HG02610 (cell line): ENCODE measurements at regions not wholly inside any gene's neighbourhood (a gene's known extent, or its start where the extent isn't known, plus 50 kb on each side); places are given as distances from the start of the nearest gene placed in this dataset.
"Not testable (repeated sequence)": the region's sequence is repeated elsewhere in the genome, so short reads cannot be mapped to it uniquely, and the experiment has no call there.

Experiments
- ATAC-seq: cut with Tn5 transposase; IDR thresholded peaks from one replicate; pipeline ENCODE4 v1.9.1; 2021; ENCODE audit warnings: mild to moderate bottlenecking, moderate library complexity; ENCODE audit not compliant: unreplicated experiment

DNA sequence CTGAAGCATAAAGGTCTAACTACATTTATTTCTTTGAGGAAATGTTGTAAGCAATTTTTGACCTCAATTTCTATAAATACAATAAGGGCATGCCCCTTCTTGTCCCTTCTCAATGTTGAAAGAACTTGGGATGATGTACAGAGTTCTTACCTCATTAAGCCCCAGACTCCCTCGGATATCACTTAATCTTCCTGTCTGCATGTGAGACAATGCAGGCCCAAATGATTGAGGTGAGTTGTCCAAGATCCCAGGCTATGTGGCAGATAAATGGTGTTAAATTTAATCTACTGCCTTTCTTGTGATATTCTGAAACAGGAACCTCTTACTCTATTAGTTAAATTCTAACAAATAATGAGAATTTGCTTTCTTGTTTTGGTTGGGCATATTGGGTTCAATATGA lies 1073.4 kb upstream of the GYPC start:
- ATAC-seq = no peak

DNA sequence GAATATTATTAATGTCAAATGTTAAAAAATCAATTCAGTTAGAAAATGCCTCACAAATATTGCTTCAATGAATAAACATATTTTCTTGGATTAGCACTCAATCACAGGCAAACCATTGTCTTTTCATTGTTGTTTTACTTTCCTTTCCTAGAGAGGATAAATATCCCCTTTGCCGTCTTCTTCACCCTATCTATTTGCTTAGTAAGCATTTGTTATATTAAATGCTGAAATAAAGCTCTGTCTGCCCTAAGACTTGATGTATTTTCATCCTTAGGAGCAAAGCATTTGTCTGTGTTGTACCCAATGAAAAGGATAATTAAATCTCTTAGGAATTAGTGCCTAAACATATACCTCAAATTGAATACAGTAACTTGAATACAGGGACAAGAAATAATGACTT lies 1071.2 kb upstream of the GYPC start:
- ATAC-seq = no peak

DNA sequence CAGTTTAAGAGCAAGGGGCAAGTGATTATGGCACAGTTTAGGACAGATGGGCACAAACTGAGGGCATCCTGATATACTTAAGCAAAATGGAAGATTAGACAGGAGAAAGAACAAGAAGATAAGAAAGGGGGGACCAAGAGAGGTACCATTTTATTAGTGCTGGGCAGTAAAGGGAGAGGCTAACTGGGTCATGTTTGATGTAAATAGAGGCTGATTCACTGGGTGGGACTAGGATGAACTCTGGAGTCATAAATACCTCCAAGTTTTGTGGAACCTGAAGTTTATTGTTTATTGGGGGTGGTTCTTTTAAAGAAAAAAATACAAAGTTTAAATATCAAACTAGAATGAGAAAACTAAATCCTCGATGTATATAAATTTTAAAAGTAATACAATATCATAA lies 1067.2 kb upstream of the GYPC start:
- no peak for ATAC-seq

DNA sequence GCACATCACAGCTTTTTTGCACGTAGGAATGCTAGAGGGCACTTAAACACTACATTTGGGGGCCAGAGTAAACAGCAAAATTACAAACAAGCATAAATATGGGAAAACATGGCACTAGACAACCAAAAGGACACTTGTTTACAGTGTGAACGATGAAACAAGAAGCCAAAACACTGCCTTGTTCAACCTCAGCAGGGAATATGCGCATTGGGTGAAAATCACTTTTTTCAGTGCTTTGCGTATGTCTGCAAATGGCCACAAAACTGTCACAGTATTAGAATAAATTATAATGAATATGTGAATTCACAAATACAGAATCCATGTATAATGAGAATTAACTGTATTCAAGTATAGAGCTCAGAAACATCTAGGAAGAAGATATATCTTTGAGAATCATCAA lies 1064.0 kb upstream of the GYPC start:
- ATAC-seq = no peak

DNA sequence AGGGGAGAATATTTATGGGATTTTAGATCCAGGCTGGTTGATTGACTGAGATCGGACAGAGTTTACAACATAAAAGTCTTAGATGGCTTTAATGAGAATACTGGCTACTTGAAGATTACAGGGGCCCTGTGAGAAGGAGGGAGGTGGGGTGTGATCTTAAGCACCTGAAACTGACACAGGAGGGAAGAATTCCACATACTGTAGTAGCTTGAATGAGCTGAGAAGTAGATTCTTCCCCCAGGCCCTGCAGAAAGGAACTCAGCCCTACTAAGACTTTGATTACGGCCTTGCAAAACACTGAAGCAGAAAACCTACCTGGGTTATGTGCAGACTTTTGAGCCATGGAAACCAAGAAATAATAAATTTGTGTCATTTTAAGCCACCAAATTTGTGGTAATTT lies 1062.9 kb upstream of the GYPC start:
- no peak for ATAC-seq

DNA sequence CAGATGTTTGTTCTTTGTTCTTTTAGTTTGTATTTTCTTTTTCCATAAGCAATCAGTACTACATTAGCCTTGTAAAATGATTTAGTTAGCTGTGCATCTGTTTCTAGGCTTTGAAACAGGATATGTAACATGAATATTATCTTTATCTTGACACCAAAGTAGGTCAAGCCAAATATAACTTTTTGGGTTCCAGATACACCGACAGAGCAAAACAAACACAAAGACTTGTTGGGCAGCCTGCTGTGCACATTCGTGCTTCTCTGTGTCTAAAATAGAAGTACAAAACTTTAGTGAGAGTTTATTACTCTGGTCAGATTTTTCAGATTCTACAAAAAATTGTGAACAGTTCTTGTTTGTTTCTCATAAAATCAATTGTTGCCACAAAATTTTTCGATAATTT lies 1059.3 kb upstream of the GYPC start:
- no peak for ATAC-seq

DNA sequence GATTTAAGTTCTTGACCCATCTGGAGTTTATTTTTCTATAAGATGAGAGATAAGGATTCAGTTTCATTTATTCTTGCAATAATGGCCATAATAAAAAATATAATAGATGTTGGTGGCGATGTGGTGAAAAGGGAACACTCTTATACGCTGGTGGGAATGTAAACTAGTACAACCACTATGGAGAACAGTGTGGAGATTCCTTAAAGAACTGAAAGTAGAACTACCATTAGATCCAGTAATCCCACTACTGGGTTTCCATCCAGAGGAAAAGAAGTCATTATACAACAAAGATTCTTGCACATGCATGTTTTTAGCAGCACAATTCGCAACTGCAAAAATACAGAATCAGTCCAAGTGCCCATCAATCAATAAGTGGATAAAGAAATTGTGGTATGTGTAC lies 1040.5 kb upstream of the GYPC start:
- no peak for ATAC-seq

DNA sequence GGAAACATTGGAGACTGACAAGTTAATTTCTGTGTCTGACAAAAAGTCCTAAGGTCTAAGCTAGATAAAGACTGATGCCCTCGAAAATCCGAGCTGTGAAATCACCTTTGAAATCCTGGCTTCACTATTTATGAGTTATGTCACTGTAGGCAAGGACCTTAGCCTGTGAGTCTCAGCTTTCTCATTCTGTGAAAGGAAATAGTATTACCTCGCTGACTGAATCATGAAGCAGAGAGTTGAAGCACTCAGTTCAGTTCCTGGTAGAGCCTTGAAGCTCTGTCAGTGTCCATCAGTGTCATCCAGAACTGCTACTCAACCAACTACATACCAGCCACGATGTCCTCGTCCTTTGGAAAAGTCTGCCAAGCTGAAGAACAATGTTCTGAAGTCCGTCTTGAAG lies 1025.6 kb upstream of the GYPC start:
- ATAC-seq = no peak

DNA sequence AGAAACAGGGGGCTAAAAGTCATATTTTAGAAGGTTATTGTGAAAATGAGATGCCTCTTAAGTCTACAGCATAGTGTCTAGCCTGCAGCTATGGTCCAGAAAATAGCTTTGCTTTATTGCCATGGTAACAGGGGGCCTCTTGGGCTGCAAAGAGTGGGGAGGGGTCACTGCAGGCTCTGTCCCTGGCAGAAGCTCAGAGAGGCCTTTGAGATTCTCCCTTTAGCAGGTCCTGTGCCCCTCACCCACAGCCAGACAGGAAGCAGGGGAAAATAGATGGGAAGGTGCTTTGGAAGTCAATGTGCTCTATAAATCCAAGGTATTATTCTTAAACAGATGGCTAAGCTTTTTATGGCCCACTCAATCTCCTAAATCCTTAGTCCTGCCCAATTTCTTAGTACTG lies 1021.3 kb upstream of the GYPC start:
- ATAC-seq = no peak

DNA sequence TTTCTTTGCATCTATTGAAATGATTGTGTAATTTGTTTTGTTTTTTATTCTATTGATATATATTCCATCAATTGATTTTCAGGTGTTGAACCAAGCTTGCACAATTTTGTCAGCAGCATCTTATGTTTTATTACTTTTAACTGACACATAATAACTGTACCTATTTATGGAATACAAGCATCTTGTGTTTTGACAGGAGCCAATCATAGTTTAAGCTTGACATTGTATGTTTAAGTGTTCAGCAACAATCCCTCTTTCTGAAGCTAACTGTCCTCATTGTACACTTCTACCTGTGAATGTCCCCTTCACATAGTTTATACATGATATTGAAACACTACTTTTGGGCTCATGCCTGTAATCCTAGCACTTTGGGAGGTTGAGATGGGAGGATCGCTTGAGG lies 1017.6 kb upstream of the GYPC start:
- no peak for ATAC-seq

DNA sequence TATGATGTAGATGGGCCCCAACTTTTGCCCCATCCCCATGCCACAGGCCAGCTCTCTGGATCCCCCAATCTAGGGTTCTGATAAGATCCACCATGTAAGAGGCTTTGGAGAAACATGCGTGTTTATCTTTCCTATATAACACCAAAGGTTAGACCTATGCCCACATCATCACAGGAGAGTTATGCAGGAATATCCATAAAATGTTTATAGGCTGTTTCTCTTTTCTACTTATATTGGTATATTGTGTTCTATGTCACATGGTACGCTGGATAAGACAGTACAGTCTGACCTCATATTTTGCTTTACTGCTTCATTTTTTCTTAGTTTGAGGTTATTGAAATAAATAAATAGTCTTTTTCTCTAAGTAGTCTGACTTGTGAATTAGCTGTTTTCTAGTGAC lies 1013.9 kb upstream of the GYPC start:
- no peak for ATAC-seq

DNA sequence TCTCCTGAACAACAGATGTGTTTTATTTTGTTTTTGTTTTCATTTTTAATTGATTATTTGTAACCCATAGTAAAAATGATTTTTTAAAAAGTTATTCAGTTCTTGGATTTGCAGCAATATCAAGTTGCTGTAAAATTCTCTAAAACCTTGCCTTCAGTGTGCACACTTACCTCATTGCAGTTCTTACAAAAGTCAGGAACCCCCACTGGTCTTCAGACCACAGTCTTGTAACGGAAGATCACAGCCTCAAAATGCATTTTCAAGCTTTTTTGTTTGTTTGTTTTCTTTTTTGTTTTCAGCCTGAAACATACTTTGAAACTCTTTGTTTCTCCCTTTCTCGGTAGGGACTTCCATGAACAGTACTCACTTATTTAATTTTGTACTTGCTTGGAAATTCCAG lies 1012.8 kb upstream of the GYPC start:
- ATAC-seq = peak; percentile 36

DNA sequence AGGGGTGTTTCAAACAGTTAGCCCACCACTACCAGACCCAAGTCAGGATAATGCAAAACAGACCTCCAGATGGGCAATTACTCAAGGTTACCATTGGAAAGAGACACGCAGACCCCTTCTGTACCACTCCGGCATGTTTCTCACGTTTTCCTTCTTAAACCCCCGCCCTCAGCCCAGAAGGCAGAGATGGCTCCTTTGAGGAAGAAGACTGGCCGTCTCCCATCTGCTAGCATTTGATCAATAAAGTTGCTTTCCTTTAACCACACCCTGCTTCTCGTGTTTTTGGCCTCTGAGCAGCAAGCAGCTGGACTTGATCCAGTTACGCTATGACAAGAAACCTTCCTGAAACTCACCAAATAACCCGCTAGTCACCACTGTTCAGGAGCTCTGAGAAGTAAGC lies 1012.4 kb upstream of the GYPC start:
- ATAC-seq = peak; percentile 62

DNA sequence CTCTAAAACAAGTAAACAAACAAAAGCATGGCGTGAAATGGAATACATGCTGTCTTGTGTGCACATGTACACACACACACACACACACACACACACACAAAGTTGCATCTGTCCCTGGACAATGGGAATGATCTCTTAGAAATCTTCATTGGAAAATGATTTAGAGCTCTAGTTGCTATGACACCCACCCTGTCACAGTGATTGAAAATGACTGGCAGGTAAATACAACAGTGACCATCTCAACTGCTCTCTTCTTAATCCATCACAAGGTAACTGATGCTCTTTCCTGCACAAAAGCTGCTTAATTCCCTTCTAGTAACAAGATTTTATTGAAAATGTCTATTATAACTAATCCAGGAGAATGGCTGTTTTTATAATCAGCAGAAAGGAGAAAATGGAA lies 1011.7 kb upstream of the GYPC start:
- no peak for ATAC-seq

DNA sequence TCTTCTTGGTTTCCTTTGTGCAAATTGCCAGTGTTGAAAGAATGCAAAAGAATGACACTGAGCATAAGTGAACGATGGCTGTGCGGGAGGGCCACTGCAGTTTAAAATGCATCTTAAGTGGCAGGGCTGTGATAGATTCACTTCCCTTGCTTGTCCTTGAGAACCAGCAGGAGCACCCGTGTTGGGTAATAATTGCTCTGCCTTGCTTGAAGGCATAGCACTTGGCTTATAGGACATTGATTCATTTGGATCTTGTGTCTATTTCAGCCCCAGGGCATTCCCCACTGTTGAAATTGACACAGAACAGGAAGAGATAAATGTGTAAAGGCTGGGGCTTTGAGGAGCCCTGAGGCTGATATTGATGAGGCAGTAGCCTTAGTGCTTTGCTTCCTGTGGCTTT lies 1003.7 kb upstream of the GYPC start:
- ATAC-seq = no peak

DNA sequence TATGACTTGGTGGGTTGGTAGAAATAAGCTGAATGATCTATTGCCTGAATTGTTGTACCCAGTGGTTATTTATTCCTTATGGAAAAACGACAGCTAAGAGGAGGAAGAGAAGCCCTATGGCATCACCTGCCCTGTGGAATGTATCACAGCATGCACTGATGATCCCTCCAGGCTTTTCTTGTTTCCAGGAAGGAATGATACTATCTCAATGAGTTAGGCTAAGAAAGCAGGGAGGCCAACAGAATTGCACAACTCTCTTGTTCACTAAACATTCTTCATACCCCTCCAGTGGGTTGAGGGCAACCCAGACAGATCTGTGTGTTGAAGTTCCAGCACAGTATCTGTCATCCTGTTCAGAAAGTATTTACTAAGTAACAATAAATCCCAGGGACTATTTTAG lies 1001.7 kb upstream of the GYPC start:
- ATAC-seq = no peak

DNA sequence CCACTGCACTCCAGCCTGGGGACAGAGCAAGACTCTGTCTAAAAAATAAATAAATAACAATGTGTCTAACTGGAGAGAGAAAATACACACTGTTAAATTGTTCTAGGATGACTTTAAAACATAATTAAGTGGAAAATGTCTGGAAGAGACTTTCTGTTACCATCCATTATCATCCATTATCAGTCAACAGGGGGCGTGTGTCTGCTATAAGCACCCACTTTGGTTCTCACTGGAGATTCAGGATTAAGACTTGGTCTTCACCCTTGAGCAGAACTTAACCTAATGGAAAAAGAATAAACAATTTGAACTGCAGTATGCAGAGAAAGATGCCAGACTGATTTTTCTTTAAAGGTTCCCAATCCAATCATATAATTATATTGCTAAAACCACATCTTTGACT lies 999.8 kb upstream of the GYPC start:
- no peak for ATAC-seq

DNA sequence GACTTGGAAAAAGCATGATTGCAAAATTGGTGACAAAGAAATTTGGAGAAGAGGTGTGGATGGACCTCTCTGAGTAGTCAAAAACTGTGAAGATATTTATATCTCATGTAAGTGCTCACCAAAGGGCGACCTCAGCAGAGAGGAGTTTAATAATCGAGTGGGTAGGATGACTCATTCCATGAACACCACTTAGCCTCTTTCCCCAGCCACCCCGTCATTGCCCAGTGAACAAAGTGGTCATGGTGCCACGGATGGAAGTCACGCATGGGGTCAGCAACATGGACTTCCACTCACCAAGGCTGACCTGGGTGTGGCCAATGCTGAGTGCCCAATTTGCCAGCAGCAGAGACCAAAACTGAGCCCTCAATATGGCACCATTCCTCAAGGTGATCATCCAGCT lies 997.4 kb upstream of the GYPC start:
- ATAC-seq = no peak

DNA sequence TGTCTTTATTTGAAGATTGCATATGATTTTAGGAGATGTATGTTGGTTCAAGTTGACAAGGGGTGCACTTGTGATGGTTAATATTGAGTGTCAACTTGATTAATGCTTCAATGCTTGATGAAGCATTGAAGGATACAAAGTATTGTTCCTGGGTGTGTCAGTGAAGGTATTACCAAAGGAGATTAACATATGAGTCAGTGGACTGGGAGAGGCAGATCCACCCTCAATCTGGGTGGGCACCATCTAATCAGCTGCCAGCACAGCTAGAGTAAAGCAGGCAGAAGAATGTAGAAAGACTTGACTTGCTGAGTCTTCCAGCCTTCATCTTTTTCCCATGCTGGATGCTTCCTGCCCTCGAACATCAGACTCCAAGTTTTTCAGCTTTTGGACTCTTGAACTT lies 995.6 kb upstream of the GYPC start:
- ATAC-seq = not testable (repeated sequence)

DNA sequence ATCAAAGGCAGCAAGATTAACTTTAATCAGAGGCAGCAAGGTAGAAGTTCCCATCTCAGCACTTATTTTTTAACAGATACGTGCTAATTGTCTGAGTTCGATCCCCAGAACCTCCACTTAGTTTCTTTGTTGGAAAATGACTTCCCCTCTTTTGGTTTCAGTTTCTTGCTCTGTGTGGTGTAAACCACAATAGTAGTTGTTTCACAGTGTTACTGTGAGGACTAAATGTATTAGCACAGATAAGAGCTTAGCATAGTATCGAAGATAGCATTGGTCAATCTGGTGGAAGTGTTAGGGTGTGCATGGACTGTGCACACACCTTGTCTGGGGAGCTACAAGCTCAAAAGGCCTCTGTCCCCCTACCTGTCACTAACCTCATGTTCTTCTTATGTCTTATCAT lies 988.3 kb upstream of the GYPC start:
- ATAC-seq = peak; percentile 74

DNA sequence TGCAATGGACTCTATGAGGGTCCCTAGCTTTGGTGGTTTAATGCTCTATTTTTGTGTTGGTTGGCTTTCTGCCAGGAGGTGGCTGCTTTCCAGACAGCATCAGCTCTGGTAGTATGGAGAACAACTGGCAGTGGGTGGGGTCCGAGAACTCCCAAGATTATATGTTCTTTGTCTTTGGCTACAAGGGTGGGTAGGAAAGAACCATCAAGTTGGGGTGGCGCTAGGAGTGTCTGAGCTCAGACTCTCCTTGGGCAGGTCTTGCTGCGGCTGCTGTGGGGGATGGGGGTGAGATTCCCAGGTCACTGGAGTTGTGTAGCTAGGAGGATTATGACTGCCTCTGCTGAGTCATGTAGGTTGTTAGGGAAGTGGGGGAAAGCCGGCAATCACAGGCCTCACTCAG lies 976.1 kb upstream of the GYPC start:
- ATAC-seq = no peak

DNA sequence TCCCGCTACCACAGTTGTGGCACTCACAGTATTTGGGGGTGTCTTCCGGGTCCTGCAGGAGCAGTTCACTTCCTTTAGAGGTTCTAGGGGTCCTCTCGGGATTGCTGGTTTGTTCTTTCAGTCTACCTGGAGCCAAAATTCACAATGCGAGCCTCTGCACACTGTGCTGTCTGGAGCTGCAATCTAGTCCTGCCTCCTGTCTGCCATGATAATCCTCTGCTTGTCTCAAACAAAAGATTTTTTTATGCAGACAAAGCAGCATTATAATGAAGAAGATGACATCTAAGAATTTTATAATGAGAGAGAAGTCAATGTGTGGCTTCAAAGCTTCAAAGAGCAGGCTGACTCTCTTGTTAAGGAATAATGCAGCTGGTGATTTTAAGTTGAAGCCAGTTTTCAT lies 975.1 kb upstream of the GYPC start:
- ATAC-seq = no peak

DNA sequence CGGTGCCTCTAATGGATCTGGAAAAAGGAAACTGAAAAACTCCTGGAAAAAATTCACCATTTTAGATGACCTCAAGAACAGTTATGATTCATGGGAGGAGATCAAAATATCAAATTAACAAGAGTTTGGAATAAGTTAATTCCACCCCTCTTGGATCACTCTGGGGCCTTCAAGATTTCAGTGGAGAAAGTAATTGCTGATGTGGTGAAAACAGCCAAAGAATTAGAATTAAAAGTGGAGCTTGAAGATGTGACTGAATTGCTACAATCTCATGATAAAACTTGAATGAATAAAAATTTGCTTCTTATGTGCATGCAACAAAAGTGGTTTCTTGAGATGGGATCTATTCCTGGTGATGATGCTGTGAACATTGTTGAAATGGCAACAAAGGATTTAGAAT lies 974.4 kb upstream of the GYPC start:
- ATAC-seq = no peak
